AG09319 (cell line): ENCODE measurements at regions not wholly inside any gene's neighbourhood (a gene's known extent, or its start where the extent isn't known, plus 50 kb on each side); places are given as distances from the start of the nearest gene placed in this dataset.

Experiments
- DNase-seq: peaks from one replicate; pipeline ENCODE4 v3.0.0-alpha.2; 2010; ENCODE audit warnings: low read depth; ENCODE audit errors: extremely low read depth
- TF ChIP-seq, protein P1 (sequence below): IDR thresholded peaks from 2 replicates; pipeline ENCODE4 v1.5.1; 2011; ENCODE audit warnings: low read depth, mild to moderate bottlenecking, inconsistent platforms, low read length, moderate library complexity

DNA sequence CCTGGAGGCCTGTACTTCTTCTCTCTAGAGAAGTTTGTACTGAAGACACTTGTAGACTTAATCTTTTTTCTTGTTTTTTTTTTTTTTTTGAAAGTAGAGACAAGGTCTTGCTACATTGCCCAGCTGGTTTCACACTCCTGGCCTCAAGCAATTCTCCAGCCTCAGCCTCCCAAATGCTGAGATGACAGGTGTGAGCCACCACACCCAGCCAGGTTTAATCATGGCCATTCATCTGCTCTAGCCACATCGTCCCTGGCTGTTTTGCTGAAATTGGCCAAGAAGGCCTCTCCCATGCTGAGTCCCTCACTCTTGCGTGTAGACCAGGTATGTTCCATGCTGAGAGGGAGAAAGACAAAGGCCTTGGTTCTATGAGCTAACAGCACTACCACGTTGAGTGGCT lies 176.2 kb downstream of the JCAD start:
- no peak for DNase-seq
- TF ChIP-seq, protein P1, sequence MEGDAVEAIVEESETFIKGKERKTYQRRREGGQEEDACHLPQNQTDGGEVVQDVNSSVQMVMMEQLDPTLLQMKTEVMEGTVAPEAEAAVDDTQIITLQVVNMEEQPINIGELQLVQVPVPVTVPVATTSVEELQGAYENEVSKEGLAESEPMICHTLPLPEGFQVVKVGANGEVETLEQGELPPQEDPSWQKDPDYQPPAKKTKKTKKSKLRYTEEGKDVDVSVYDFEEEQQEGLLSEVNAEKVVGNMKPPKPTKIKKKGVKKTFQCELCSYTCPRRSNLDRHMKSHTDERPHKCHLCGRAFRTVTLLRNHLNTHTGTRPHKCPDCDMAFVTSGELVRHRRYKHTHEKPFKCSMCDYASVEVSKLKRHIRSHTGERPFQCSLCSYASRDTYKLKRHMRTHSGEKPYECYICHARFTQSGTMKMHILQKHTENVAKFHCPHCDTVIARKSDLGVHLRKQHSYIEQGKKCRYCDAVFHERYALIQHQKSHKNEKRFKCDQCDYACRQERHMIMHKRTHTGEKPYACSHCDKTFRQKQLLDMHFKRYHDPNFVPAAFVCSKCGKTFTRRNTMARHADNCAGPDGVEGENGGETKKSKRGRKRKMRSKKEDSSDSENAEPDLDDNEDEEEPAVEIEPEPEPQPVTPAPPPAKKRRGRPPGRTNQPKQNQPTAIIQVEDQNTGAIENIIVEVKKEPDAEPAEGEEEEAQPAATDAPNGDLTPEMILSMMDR, result no peak

DNA sequence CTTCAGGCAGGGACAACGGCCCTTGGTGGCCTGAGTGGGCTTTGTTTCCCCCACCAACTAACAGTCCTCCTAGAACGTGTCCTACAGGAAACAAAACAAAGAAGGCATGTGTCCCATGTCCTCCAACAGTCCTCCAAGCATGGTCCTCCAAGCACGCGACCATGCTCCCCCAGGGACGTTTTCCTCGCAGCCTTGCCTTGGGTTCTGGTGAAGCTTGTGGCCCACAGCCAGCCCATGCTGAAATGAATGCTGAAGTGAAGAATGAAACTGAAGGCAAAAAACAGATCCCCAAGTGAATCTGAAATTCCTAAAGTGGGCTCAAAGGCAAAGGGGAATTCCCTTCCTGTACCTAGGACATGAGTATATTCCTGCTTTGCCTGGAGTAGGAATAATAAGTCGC lies 176.6 kb downstream of the JCAD start:
- TF ChIP-seq, protein P1, result no peak
- DNase-seq, result no peak

DNA sequence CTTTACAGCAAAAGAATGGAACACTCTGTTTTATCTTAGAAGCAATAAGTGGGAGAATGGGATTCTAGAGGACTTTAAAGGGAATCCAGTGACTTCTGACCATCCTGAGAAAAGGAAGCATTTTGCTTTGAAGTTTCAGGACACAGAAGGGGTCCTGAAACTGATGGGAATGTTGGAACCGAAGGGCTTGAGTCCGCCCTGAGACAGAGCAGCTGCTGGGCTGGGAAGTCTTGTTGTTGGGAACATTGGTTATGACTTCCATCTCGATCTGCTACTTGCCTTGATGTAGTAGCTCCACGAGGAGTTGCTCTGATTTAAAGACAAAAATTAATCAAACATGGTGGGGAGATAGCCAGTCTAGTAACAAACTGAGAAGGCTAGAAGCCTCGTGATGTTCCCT lies 177.6 kb downstream of the JCAD start:
- TF ChIP-seq, protein P1, result no peak

DNA sequence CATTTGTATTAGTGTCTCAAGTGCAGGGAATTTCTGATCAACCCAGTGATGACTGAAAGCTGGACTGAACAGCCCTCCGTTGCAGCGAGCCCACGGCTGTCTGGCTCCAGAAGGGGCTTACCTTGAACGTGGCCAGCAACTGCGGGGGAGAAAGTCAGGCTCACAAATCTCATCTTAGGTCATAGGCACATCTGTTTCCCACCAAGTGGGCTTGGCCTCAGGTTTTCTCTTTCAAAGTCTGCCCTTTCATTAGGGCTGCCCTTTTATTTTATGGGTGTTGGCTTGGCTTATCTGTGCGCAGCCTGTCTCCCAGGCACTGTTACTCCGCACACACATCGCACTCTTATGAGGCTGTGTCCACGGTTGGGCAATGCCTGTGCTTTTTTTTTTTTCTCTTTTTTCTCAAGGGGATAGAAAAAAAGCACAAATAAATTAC lies 178.0 kb downstream of the JCAD start:
- DNase-seq, result no peak
- TF ChIP-seq, protein P1, result no peak

More for the DNA sequence above, 177.6 kb downstream of the JCAD start:
- DNase-seq, result no peak

DNA sequence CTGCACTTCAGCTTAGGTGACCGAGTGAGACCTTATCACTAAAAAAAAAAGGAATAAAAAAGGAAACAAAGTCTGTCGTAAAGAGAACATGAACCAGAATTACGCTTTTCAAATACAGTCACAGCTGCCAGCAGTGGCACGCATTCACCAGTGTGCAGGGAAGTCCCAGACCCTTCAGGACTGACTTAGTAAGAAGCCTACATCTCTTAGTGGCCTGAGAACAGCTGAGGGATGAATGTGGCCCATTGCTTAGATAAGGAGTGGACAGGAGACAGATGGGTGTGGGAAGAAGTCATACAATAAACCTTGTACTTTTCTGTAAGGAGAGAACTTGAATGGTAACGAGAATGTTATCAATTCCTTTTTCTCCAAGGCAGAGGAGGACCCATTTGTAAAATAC lies 178.5 kb downstream of the JCAD start:
- no peak for DNase-seq
- TF ChIP-seq, protein P1, result no peak

DNA sequence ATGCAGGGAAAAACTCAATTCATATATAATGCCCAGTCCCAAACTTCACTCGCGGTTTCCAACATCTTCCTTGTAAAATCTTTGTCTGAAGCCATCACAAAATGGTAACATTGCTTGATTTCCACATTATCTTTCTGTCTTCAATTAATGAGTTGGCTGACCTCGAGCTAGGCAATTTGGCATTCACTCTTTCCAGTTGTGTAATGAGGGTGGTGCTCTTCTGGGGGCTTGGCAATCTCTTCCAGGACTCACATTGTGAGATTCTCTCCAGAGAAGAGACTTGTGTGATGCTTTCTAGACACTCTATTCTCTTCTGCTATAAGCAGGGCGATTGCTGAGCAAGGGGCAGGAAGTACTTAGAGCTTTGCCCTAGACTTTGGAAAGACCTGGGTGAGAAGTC lies 179.5 kb downstream of the JCAD start:
- TF ChIP-seq, protein P1, result no peak
- DNase-seq, result no peak

DNA sequence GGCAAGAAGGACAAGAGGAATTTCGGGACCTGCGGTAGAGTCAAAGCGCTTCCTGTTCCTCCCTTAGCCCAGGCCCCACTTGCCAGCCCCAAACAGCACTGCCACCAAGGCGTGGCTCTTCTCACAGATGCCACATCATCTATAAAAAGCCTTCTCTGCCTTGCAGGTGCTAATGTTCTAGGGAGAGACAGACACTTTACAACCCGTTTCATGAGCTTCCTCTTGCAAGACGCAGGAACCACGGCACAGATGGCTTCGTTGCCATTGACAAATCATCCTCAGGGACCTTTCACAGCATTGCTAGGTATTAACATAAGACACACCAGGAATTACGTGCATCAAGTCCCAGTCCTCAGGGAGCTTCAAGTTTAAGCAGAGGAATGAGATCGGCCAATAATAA lies 180.9 kb downstream of the JCAD start:
- TF ChIP-seq, protein P1, result no peak
- DNase-seq, result no peak
